HG02981 (cell line): ENCODE measurements at regions not wholly inside any gene's neighbourhood (a gene's known extent, or its start where the extent isn't known, plus 50 kb on each side); places are given as distances from the start of the nearest gene placed in this dataset.

Experiments
- ATAC-seq: cut with Tn5 transposase; IDR thresholded peaks from one replicate; pipeline ENCODE4 v1.9.1; 2021; ENCODE audit warnings: mild to moderate bottlenecking, moderate library complexity; ENCODE audit not compliant: unreplicated experiment

DNA sequence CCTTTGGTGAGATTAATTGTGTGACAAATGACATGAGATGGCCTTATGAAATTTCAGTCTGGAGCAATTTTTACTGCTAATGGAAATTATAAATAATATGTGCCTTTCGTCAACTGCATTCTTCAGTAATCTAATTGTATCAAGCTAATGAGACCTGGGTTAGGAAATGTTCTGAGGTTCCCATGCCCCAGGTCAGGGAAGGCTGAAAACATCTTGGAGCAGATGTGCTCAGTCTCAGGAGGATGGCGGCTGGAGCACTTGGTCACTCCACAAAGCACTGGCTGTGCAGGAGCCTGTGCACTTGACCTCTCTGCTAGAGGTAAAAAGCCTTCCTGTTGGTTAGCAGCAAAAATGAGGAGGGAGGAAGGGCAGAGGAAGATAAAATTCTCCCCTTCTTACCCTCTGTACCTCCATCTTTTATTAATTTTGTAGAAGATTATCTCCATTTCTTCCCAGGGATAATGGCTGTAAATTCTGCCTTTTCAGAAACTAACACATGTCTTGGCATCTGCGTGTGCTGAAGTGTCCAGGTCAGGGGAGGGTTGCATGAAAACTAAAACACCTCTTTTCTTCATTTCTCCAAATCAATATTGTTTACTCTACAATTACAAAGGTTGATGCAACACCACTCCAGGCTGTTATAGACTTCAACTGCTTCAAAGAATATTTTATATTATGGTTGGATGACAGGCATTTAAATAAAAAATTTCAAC, 1606.4 kb upstream of the ACVR2A start:
- no peak for ATAC-seq

- no peak for ATAC-seq
Measured at GRCh38 chr2:146235158-146235557, 1609.7 kb upstream of the ACVR2A start.

GRCh38 chr2:146229508-146230155, 1615.2 kb upstream of the ACVR2A start:
- no peak for ATAC-seq

- ATAC-seq: peak; percentile 89
Measured at GRCh38 chr2:146228466-146229058, 1616.3 kb upstream of the ACVR2A start.

DNA sequence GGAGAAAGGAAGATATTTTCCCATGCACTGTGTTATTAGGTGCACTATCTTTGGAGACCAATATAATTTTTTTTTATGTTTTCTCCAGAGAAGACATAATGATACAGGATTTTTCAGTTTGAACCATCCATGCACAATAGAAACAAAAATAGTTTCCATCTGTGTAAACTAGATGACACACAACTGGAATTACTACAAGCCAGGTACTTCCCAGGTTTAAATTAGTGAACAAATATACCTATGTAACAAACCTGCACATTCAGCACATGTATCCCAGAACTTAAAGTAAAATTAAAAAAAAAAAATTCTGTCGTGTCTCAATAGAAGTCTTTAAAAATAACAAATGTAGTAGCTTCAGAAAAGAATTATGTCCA, 1616.8 kb upstream of the ACVR2A start:
- no peak for ATAC-seq

- ATAC-seq: no peak
Measured at GRCh38 chr2:146227152-146228019, 1617.4 kb upstream of the ACVR2A start.

GRCh38 chr2:146226077-146226476, 1618.8 kb upstream of the ACVR2A start:
- ATAC-seq: no peak

- ATAC-seq: no peak
Measured at GRCh38 chr2:146221826-146222225, 1623.0 kb upstream of the ACVR2A start.

DNA sequence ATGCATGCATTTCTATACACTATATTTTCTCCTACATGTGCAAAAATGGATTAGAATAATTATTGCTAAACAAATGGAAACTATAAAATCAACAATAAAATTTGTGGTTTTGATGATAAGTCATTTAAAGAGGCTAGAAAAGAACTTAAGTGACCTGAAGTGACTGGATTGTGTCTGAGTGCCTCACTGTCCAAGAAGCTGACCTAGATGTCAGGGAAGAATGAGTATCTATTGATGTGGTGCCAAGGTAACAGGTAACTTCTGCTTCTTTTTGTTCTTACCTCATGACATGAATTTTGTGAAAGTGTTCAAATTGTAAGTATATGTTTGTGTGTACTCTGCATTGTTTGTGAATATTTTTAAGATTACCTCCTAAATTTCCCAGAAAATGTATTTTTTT, 1623.9 kb upstream of the ACVR2A start:
- no peak for ATAC-seq

DNA sequence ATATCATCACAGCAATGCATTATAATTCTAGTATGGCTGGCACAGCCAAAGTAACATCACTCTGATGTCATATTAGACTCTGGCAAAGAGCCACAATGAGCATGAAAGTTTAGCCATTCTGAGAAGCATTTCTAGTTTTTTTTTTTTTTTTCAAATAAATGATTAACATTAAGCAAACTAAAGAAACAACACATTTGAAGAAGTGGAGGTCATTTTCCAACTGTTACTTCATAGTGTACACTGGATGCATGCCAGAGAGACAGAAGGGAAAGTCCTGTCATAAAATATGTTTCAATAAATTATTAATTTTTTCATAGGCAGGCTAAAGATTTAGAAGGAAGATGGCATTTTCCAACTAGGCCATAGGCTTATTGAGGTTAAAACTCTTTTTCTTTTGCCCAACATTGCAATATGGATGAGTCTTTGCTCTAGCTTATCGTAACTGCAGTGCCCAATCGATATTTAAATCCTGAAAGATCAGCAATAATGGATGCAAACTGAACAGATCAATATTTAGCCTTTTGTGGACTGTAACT, 1630.4 kb upstream of the ACVR2A start:
- ATAC-seq: no peak

- no peak for ATAC-seq
Measured at GRCh38 chr2:146213674-146214073, 1631.2 kb upstream of the ACVR2A start.

- no peak for ATAC-seq
Measured at GRCh38 chr2:146212602-146213001, 1632.2 kb upstream of the ACVR2A start.

- no peak for ATAC-seq
Measured at GRCh38 chr2:146209842-146210275, 1635.0 kb upstream of the ACVR2A start.

- ATAC-seq: no peak
Measured at GRCh38 chr2:146207901-146208300, 1636.9 kb upstream of the ACVR2A start.

DNA sequence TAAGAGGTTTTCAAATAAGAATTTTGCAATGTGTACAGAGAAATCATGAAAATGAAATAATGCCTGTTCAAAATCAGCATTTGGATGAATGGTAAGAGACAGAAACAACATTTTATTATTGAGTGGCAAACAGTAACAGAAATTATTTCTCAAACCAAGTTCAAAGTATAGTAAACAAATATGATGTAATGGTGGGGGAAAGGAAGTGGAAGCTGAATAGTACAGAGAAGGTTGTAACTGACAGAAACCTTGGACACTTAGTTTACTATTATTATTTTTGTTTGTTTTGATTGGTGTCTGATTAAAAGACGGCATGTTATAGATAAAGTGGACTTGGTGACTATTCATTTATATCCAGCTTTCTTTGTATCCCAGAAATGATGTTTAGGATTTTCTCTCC, 1637.4 kb upstream of the ACVR2A start:
- ATAC-seq: no peak

GRCh38 chr2:146203064-146203624, 1641.7 kb upstream of the ACVR2A start:
- no peak for ATAC-seq

DNA sequence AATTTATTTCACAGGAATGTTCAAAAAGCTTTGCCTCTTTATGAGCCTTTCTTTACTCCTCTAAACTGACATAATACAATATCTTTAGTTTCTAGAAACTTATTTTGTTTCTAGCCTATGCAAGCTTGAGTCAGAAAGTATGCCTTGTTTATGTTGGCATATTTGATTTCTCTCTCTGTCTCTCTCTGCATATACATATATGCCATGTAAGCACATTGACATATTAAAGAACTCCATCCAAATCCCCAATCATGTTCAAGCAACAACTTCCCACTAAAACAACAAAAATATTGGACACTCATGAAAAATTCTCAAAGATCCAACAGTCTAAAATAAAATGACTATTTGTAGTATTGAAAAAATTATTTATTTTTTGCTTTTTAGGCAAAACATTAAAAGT, 1651.2 kb upstream of the ACVR2A start:
- ATAC-seq: no peak

DNA sequence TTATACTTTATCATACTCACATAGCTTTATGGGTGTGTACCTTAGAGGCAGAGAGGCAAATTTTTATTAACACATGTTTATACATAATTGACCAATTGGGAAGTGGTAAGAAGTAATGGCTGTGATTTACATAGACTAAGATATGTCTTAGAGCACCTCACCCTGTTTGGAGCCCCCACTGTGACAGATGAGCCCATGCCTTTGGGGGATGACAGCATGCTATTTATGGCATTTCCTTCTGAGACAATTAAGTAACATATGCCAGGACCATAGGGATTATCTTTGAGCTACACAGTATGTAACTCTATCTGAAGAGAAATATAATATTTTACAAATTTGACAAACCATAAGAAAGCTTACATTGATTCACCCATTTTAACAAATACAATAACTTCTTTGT, 1655.3 kb upstream of the ACVR2A start:
- ATAC-seq: no peak

DNA sequence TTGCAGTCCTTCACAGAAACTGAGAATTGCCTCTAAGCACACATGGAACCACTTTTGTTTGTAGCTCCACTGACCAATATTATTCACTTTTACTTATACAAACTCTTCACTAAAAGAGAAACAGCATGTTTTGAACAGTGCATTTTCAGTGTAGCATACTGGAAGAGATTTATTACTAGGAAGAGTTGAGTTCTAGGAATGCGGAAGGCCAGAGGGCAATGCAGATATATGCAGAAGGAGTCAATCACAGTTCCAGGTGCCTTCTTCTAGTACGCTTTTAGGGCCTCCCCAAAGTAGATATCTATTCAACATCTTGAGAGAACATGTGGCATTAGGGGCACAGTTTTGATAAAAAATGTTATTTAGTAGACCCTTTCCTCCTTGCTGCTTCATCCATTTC, 1654.0 kb upstream of the ZEB2 start:
- no peak for ATAC-seq

DNA sequence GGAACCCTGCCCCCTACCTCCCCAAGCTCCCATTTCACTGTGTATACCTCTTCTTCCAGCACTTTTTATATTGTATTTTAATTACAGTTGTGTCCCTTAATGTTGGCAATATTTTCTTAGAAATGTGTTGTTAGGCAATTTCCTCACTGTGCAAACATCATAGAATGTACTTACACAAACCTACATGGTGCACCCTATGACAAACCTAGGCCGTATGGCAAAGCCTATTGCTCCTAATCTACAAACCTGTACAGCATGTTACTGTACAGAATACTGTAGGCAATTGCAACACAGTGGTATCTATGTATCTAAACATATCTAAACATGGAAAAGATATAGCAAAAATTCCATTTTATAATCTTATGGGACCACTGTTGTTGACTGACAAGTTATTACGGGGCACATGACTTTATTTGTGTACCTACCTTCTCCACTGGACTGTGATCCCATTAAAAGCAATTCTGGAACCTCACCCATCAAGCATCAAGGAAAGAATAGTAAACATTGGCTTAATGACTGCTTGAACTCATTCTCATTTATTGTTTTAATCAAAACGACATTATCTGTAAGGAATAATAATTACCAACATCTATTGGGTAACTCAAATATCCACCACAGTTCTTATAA, 1641.5 kb upstream of the ZEB2 start:
- no peak for ATAC-seq
